NT2/D1 (cell line): ENCODE measurements at regions not wholly inside any gene's neighbourhood (a gene's known extent, or its start where the extent isn't known, plus 50 kb on each side); places are given as distances from the start of the nearest gene placed in this dataset.

Source experiments
- DNase-seq: peaks from one replicate; pipeline ENCODE4 v3.0.0-alpha.2; 2011; ENCODE audit warnings: low read depth, low spot score
- H3K27me3 ChIP-seq: 2 replicates; pipeline ENCODE4 v1.6.0; 2011; ENCODE audit warnings: mild to moderate bottlenecking; ENCODE audit not compliant: insufficient read length, insufficient read depth
- H3K36me3 ChIP-seq: 2 replicates; pipeline ENCODE4 v1.6.1; 2011; ENCODE audit warnings: mild to moderate bottlenecking, low read length, mixed read lengths; ENCODE audit not compliant: insufficient read depth, insufficient read length
- H3K4me1 ChIP-seq: 2 replicates; pipeline ENCODE4 v1.5.1; 2011; ENCODE audit not compliant: insufficient read depth, insufficient read length
- H3K4me3 ChIP-seq: 2 replicates; pipeline ENCODE4 v1.5.1; 2011; ENCODE audit warnings: low read depth; ENCODE audit not compliant: insufficient read length
- H3K9ac ChIP-seq: 2 replicates; pipeline ENCODE4 v1.6.0; 2011; ENCODE audit warnings: low read depth; ENCODE audit not compliant: insufficient read length
- H3K9me3 ChIP-seq: 2 replicates; pipeline ENCODE4 v1.5.1; 2011; ENCODE audit warnings: mild to moderate bottlenecking, low read length; ENCODE audit not compliant: insufficient read depth
- SUZ12 ChIP-seq: IDR thresholded peaks from 2 replicates; pipeline ENCODE4 v1.6.1; 2011; ENCODE audit not compliant: insufficient read length, insufficient read depth; ENCODE audit errors: extremely low read depth
- YY1 ChIP-seq: IDR thresholded peaks from 2 replicates; pipeline ENCODE4 v1.6.1; 2011; ENCODE audit not compliant: insufficient read length, insufficient read depth
- ZNF274 ChIP-seq: IDR thresholded peaks from 2 replicates; pipeline ENCODE4 v1.6.1; 2011; ENCODE audit warnings: mild to moderate bottlenecking, low read depth, low read length

DNA sequence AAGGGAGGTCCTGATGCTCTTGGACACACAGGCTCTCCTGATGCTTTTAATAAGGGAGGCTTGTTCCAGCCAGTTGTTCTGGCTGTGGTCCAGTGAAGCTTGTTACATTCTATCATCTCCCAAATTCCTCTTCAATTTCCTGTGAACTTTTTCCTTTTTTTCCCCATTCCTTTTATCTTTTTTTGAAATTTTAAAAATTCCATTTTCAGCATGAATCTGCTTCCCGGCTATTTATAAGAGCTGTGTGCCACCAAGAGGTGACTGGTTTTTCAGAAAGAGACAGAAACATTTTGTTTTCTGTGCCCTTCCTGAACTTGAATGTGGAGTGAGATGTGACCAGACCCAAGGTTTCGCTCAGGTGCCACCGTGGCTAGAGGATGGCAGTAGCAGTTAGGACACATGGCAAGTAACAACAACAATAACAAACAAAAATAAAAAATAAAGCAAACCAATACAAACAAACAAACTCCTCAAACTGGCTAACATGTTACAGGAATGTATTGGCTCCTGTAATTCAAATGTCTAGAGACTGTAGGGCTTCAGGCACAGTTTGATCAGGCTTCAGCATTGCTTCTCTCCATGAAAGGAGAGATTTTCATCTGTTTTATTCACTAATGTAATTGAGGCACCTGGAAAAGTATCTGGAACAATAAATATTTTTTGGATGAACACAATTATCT is 121.1 kb downstream of the BOD1 start:
- TF ChIP-seq ZNF274 (no peak), SUZ12 (no peak), YY1 (no peak)
- Histone ChIP-seq H3K4me3 (no peak overlapping the region), H3K4me1 (peaks cover 11% of the 10 kb centered on the region), H3K9me3 (no peaks in the 10 kb centered on the region), H3K36me3 (no peaks in the 10 kb centered on the region), H3K27me3 (no peaks in the 10 kb centered on the region), H3K9ac (no peak overlapping the region)
- DNase-seq: no peak

DNA sequence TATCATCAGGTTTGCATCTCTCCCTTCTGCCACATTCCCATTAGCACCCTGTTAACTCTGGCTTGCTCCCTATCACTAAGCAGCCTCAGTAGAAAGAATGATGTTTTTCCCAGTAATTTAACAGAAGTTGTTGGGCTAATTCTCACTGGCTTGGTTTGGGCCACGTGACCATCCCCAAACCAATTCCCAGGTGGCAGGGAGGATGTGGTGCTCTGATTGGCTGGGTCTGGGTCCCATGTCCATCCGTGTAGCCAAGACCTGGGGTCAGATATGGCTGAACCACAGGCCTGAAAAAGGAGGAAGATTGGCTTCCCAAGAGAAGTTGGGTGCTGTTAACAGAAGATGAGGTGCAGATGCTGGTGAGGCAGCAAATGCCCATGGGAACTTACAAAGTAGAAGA is 122.0 kb downstream of the BOD1 start:
- H3K4me1 ChIP-seq: peaks cover 11% of the 10 kb centered on the region
- no peak overlapping the region for H3K4me3 ChIP-seq
- H3K27me3 ChIP-seq: no peaks in the 10 kb centered on the region
- H3K9me3 ChIP-seq: no peaks in the 10 kb centered on the region
- H3K36me3 ChIP-seq: no peaks in the 10 kb centered on the region
- no peak for DNase-seq
- TF ChIP-seq SUZ12: no peak
- TF ChIP-seq YY1: no peak
- no peak for TF ChIP-seq ZNF274
- H3K9ac ChIP-seq: no peak overlapping the region

DNA sequence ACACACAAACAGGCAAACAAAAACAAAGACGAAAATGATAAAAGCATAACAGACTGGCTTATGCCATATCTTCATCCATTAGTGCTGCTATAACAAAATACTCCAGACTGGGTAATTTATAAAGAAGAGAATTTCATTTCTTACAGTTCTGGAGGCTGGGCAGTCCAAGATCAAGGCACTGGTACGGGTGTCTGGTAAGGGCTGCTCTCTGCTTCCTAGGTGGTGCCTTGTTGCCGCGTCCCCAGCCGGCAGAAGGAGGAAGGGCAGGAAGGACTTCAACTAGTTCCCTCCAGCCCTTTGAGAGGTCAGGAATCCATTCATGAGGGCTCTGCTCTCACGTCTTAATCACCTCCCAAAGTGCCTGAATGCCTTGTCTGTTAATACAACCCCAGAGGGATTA is 122.6 kb downstream of the BOD1 start:
- no peak for DNase-seq
- no peak for TF ChIP-seq SUZ12
- H3K4me3 ChIP-seq: no peak overlapping the region
- H3K27me3 ChIP-seq: no peaks in the 10 kb centered on the region
- H3K4me1 ChIP-seq: peaks cover 5% of the 10 kb centered on the region
- H3K9me3 ChIP-seq: no peaks in the 10 kb centered on the region
- no peak overlapping the region for H3K9ac ChIP-seq
- no peaks in the 10 kb centered on the region for H3K36me3 ChIP-seq

DNA sequence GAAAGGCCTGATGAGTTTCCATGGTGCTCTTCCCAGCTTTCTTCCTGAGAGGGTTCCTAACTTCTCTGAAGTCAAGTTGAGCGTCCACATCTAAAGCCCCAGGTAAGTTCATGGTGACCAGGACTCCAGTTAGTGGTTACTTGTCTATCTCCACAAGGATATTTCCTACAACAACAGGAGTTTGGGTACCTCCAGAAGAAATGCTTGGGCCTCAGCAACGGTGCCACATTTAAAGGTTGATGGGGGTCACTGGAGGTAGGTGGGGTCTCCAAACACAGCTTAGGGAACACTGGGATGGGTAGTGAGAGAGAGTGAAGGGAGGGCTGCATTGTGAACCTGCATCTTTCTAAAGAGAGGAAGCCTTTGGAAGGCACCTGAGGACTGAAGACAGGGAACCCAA is 123.4 kb downstream of the BOD1 start:
- no peak for DNase-seq
- Histone ChIP-seq H3K9me3 (no peaks in the 10 kb centered on the region), H3K9ac (no peak overlapping the region), H3K4me1 (peaks cover 2% of the 10 kb centered on the region), H3K4me3 (no peak overlapping the region), H3K27me3 (no peaks in the 10 kb centered on the region), H3K36me3 (no peaks in the 10 kb centered on the region)
- TF ChIP-seq ZNF274 (no peak), SUZ12 (no peak), YY1 (no peak)

DNA sequence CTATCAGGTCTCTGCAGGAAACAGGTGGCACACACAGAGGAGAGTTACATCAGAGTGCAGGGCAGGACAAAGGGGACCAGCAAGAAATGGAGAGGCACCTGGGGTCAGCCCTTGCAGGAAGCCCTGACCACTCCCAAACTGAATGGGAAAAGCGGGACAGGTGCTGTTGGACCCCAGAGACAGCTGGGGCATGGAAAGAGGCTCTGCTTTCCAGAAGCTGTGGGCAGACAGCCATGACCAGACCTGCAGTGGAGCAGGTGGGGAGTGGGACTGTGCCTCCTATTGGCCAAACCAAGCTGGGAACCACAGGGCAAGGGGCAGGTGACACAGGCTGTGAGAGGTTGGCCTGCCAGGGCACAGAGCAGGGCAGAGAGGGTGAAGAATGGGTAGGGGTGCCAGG is 125.8 kb downstream of the BOD1 start:
- TF ChIP-seq YY1 (no peak), ZNF274 (no peak), SUZ12 (no peak)

DNA sequence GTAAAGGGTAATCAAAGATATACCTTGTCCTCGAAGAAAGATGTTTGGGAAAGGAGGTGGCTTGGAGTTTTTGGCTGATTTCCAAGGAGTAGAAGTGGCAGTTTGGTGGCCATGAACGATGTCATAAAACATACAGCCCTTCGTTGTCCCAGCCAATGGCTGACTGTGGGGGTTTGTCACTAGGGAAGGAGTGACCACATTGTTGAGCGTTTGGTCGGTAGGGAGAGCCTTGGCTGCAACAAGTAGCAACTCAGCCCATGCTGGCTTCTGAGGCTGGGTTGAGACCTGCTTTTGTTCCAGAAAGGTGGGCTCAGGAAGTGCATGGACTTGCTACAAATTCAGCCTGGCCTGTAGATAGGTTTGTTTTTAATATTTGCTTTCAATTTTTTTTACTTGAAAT is 128.3 kb downstream of the BOD1 start:
- no peak for DNase-seq
- TF ChIP-seq SUZ12 (no peak), ZNF274 (no peak), YY1 (no peak)
- no peaks in the 10 kb centered on the region for H3K9me3 ChIP-seq
- H3K27me3 ChIP-seq: no peaks in the 10 kb centered on the region
- H3K4me1 ChIP-seq: no peaks in the 10 kb centered on the region
- H3K4me3 ChIP-seq: no peak overlapping the region
- no peaks in the 10 kb centered on the region for H3K36me3 ChIP-seq
- H3K9ac ChIP-seq: no peak overlapping the region

More for the DNA sequence above, 125.8 kb downstream of the BOD1 start:
- Histone ChIP-seq H3K9ac (no peak overlapping the region), H3K4me3 (no peak overlapping the region), H3K9me3 (no peaks in the 10 kb centered on the region), H3K4me1 (no peaks in the 10 kb centered on the region), H3K27me3 (no peaks in the 10 kb centered on the region), H3K36me3 (no peaks in the 10 kb centered on the region)
- no peak for DNase-seq

DNA sequence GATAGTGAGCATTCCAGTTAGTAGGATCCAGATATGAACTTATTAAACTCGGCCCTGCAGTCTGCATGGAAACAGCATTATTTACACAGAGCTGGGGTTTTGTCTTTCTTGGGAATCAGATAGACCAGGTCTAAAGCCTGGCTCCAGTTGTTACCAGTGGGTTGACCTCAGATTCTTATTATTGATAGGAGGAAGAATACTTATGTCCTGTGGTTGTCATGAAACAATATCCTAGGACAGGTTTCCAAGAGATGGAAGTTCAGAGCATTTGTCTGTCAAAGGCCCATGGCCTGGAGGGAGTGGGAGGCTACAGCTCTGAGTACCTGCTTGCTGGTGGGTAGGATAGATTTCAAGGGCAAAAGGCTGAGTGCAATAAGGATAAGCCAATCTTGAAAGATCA is 129.2 kb downstream of the BOD1 start:
- no peak overlapping the region for H3K4me3 ChIP-seq

More for the DNA sequence above, 129.2 kb downstream of the BOD1 start:
- H3K9ac ChIP-seq: no peak overlapping the region
- DNase-seq: no peak
- H3K36me3 ChIP-seq: no peaks in the 10 kb centered on the region
- no peaks in the 10 kb centered on the region for H3K27me3 ChIP-seq
- no peaks in the 10 kb centered on the region for H3K9me3 ChIP-seq
- no peaks in the 10 kb centered on the region for H3K4me1 ChIP-seq
- TF ChIP-seq ZNF274: no peak
- TF ChIP-seq SUZ12: no peak
- no peak for TF ChIP-seq YY1
